Left ventricle myocardium inferior (tissue), 1 donor: ENCODE measurements at regions not wholly inside any gene's neighbourhood (a gene's known extent, or its start where the extent isn't known, plus 50 kb on each side); places are given as distances from the start of the nearest gene placed in this dataset.

Experiments
- DNase-seq: peaks from one replicate; pipeline ENCODE4 v3.0.0-alpha.2; 2020
- H3K27ac ChIP-seq: fragments of 200-600 bp; replicated peaks from 2 replicates; pipeline ENCODE4 v1.8.0; 2021
- H3K27me3 ChIP-seq: fragments of 200-600 bp; 2 replicates; pipeline ENCODE4 v1.8.0; 2021; ENCODE audit warnings: low read depth
- H3K36me3 ChIP-seq: fragments of 200-600 bp; 2 replicates; pipeline ENCODE4 v1.8.0; 2021
- H3K4me1 ChIP-seq: fragments of 200-600 bp; 2 replicates; pipeline ENCODE4 v1.8.0; 2021
- H3K4me3 ChIP-seq: fragments of 200-600 bp; 2 replicates; pipeline ENCODE4 v1.8.0; 2021; ENCODE audit warnings: mild to moderate bottlenecking, moderate library complexity
- H3K9me3 ChIP-seq: fragments of 200-600 bp; replicated peaks from 2 replicates; pipeline ENCODE4 v1.8.0; 2021
- intact Hi-C: fragments of 100-400 bp; cut with micrococcal nuclease; formaldehyde crosslinking; loops from one replicate; pipeline ENCODE4 v1.11.0; 2022
- TF ChIP-seq, protein P1 (sequence below): fragments of 200-600 bp; IDR thresholded peaks from 2 replicates; pipeline ENCODE4 v1.8.0; 2021; ENCODE audit warnings: antibody characterized with exemption, mild to moderate bottlenecking, borderline replicate concordance
- donor health status: DM: no; HTN: yes; CAD: no; lungs with severe emphysema.

DNA sequence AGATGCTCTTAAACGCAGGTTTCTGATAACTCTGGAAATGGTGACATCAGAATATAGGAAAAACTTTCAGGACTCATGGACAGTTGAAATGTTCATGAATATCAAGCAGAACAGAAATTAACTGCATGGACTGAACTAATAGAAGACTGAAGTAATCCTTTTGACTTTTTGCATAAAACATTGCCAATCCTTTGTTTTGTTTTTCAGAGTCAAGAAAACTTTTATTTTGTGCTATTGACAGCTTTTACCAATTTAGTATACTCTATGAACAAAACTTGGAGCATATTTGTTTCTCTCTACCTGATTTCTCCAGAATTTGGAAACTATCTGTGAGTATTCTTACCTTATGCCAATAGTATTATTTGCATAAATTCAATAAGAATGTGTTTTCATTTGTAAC, 61.2 kb upstream of the HMX1 start:
- no peaks in the 10 kb centered on the region for H3K4me1 ChIP-seq
- no peaks in the 10 kb centered on the region for H3K36me3 ChIP-seq
- intact Hi-C loops: no loop called here
- TF ChIP-seq, protein P1, sequence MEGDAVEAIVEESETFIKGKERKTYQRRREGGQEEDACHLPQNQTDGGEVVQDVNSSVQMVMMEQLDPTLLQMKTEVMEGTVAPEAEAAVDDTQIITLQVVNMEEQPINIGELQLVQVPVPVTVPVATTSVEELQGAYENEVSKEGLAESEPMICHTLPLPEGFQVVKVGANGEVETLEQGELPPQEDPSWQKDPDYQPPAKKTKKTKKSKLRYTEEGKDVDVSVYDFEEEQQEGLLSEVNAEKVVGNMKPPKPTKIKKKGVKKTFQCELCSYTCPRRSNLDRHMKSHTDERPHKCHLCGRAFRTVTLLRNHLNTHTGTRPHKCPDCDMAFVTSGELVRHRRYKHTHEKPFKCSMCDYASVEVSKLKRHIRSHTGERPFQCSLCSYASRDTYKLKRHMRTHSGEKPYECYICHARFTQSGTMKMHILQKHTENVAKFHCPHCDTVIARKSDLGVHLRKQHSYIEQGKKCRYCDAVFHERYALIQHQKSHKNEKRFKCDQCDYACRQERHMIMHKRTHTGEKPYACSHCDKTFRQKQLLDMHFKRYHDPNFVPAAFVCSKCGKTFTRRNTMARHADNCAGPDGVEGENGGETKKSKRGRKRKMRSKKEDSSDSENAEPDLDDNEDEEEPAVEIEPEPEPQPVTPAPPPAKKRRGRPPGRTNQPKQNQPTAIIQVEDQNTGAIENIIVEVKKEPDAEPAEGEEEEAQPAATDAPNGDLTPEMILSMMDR: no peak
- DNase-seq: no peak
- H3K27me3 ChIP-seq: peaks cover 7% of the 10 kb centered on the region
- H3K9me3 ChIP-seq: peaks cover 34% of the 10 kb centered on the region
- H3K27ac ChIP-seq: no peak overlapping the region
- no peak overlapping the region for H3K4me3 ChIP-seq

DNA sequence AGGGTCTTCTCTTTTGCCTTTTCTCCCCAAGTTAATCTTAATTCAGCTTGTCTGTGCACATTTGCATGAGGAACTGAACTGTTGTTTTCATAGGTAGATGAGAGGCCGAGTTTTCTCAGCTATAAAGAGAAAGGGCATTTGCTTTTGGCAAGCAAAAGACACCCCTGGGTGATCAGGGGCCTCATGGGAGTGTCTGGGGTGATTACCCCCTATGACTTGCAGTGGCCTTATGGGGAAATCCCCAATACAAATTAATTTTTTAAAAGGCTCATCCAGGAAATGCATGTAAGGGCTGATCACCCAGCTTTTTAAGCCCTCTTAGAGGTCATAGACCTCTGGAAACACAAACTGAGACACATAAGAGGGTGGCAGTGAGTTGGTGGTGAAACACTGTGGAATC, 56.4 kb upstream of the HMX1 start:
- intact Hi-C loops: no loop called here
- DNase-seq: no peak
- Histone ChIP-seq H3K4me1 (no peaks in the 10 kb centered on the region), H3K27ac (no peak overlapping the region), H3K36me3 (no peaks in the 10 kb centered on the region), H3K27me3 (peaks cover 18% of the 10 kb centered on the region), H3K9me3 (peaks cover 32% of the 10 kb centered on the region), H3K4me3 (no peak overlapping the region)
- TF ChIP-seq, protein P1: no peak

GRCh38 chr4:8922481-8922880, 50.8 kb upstream of the HMX1 start:
- Histone ChIP-seq H3K27me3 (peaks cover 64% of the 10 kb centered on the region), H3K9me3 (peaks cover 32% of the 10 kb centered on the region)
- no peak for DNase-seq

GRCh38 chr4:8921465-8921864, 49.8 kb upstream of the HMX1 start:
- no peak for DNase-seq
- intact Hi-C loops: no loop called here

More at GRCh38 chr4:8922481-8922880, 50.8 kb upstream of the HMX1 start:
- Histone ChIP-seq H3K4me1 (no peaks in the 10 kb centered on the region), H3K4me3 (no peak overlapping the region), H3K27ac (no peak overlapping the region), H3K36me3 (no peaks in the 10 kb centered on the region)
- intact Hi-C loops: no loop called here
- TF ChIP-seq, protein P1: no peak

More at GRCh38 chr4:8921465-8921864, 49.8 kb upstream of the HMX1 start:
- TF ChIP-seq, protein P1: no peak
- H3K9me3 ChIP-seq: peaks cover 32% of the 10 kb centered on the region
- peaks cover 70% of the 10 kb centered on the region for H3K27me3 ChIP-seq
- no peaks in the 10 kb centered on the region for H3K36me3 ChIP-seq
- H3K4me1 ChIP-seq: no peaks in the 10 kb centered on the region
- H3K27ac ChIP-seq: no peak overlapping the region
- H3K4me3 ChIP-seq: no peak overlapping the region
